ENCODE measurements at regions not wholly inside any gene's neighbourhood (a gene's known extent, or its start where the extent isn't known, plus 50 kb on each side); places are given as distances from the start of the nearest gene placed in this dataset.

DNA sequence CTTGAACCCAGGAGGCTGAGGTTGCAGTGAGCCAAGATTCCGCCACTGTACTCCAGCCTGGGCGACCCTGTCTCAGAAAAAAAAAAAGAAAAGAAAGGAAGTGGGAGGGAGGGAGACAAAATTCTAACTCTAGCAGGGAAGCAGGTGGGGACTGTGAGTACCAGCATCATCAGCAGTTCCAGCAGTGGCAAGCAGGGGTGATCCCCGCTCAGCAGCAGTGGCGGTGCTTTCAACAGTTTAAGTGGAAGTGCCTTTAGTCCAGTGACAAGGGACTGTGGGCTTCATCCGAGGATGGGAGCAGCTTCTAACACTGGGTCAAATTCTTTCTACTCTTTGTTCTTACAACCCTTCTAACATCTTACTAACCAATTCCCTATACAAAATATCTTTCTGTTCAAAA, 858.1 kb upstream of the ADAMTS5 start:
- TF ChIP-seq, protein P1, sequence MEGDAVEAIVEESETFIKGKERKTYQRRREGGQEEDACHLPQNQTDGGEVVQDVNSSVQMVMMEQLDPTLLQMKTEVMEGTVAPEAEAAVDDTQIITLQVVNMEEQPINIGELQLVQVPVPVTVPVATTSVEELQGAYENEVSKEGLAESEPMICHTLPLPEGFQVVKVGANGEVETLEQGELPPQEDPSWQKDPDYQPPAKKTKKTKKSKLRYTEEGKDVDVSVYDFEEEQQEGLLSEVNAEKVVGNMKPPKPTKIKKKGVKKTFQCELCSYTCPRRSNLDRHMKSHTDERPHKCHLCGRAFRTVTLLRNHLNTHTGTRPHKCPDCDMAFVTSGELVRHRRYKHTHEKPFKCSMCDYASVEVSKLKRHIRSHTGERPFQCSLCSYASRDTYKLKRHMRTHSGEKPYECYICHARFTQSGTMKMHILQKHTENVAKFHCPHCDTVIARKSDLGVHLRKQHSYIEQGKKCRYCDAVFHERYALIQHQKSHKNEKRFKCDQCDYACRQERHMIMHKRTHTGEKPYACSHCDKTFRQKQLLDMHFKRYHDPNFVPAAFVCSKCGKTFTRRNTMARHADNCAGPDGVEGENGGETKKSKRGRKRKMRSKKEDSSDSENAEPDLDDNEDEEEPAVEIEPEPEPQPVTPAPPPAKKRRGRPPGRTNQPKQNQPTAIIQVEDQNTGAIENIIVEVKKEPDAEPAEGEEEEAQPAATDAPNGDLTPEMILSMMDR (IDR thresholded peaks at IDR 0.05) = no peak
- no peak for TF ChIP-seq POLR2A (IDR thresholded peaks at IDR 0.05)
- no peak for TF ChIP-seq POLR2AphosphoS5 (IDR thresholded peaks at IDR 0.05)
- no peak for TF ChIP-seq EP300 (IDR thresholded peaks at IDR 0.05; ENCODE audit: low read depth)

All from transverse colon (tissue), 4 donors.